Activated naive CD4-positive, alpha-beta T cell treated with anti-CD3 and anti-CD28 coated beads, Interleukin-2, amount 10 ng/mL, durations not matched to agents 7 days and 5 days (primary cell): ENCODE measurements at regions not wholly inside any gene's neighbourhood (a gene's known extent, or its start where the extent isn't known, plus 50 kb on each side); places are given as distances from the start of the nearest gene placed in this dataset.

Source experiments
- CTCF ChIA-PET: fragments of 350-600 bp; sonication (Branson Sonifier 250); formaldehyde crosslinking; loops from one replicate; lab custom pipeline; 2021; ENCODE audit warnings: antibody characterized with exemption; lab: Charles Lee
- DNase-seq: peaks from one replicate; pipeline ENCODE4 v3.0.0-alpha.2; 2020
- H3K27ac Mint-ChIP-seq: one replicate; pipeline ENCODE4 v1.8.0; 2021; ENCODE audit warnings: mild to moderate bottlenecking, moderate library complexity, mixed read lengths
- H3K27me3 Mint-ChIP-seq: one replicate; pipeline ENCODE4 v1.8.0; 2021; ENCODE audit warnings: mild to moderate bottlenecking, mixed read lengths
- H3K36me3 Mint-ChIP-seq: one replicate; pipeline ENCODE4 v1.8.0; 2021; ENCODE audit warnings: mixed read lengths
- H3K4me1 Mint-ChIP-seq: one replicate; pipeline ENCODE4 v1.8.0; 2021; ENCODE audit warnings: mixed read lengths
- H3K4me3 Mint-ChIP-seq: one replicate; pipeline ENCODE4 v1.8.0; 2021; ENCODE audit warnings: mild to moderate bottlenecking, moderate library complexity, mixed read lengths
- H3K9me3 Mint-ChIP-seq: one replicate; pipeline ENCODE4 v1.8.0; 2021; ENCODE audit warnings: mixed read lengths

- CTCF ChIA-PET: no interaction called here
- Mint-ChIP-seq H3K27ac (no peak overlapping the region), H3K4me1 (no peaks in the 10 kb centered on the region), H3K4me3 (no peak overlapping the region), H3K9me3 (no peaks in the 10 kb centered on the region), H3K27me3 (no peaks in the 10 kb centered on the region), H3K36me3 (no peaks in the 10 kb centered on the region)
- no peak for DNase-seq
These were observed 276.9 kb upstream of the PRKD1 start for GRCh38 chr14:30204431-30204980.

DNA sequence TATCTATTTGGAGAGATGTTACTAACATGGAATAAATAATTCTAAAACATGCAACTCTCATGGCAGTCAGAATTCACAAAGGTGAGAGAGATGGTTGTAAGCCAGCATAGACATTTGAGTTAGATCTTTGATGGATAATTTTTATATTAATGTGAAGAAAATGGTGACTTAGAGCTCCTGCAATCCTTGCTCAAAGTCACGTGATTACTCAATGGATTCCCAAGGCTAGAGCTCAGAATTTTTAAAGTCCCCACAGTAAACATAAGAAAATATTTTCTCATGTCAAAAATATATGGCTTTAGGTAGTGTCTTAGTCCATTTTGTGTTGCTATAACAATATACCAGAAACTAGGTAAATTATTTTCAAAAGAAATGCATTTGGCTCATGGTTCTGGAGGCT, 281.5 kb upstream of the PRKD1 start:
- no peak overlapping the region for H3K4me3 Mint-ChIP-seq
- CTCF ChIA-PET: no interaction called here

DNA sequence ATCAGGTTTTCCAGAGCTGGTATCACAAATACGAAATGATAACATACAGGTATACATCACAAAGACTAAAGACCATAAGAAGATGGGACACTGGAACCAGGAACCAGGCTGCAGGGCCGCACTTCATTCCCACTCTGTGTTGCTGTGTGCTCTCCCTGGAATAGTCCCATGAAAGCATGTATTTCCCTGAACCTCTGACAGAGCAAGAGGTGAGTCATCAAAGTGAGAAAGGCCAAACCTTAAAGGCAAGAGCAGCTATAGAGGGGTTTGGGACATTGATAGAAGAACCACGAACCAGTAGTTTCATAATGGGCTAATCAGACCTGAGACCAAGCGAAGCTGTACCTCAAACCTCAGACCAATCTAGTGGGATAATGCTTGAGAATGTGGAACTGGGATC, 283.0 kb upstream of the PRKD1 start:
- CTCF ChIA-PET: no interaction called here
- Mint-ChIP-seq H3K4me3 (no peak overlapping the region), H3K36me3 (no peaks in the 10 kb centered on the region), H3K4me1 (no peaks in the 10 kb centered on the region), H3K27ac (no peak overlapping the region), H3K27me3 (no peaks in the 10 kb centered on the region), H3K9me3 (no peaks in the 10 kb centered on the region)
- no peak for DNase-seq

More for the DNA sequence above, 281.5 kb upstream of the PRKD1 start:
- Mint-ChIP-seq H3K36me3 (no peaks in the 10 kb centered on the region), H3K4me1 (no peaks in the 10 kb centered on the region), H3K27me3 (no peaks in the 10 kb centered on the region), H3K9me3 (no peaks in the 10 kb centered on the region), H3K27ac (no peak overlapping the region)
- DNase-seq: no peak

- Mint-ChIP-seq H3K27ac (no peak overlapping the region), H3K4me1 (no peaks in the 10 kb centered on the region), H3K27me3 (no peaks in the 10 kb centered on the region), H3K9me3 (no peaks in the 10 kb centered on the region), H3K36me3 (no peaks in the 10 kb centered on the region), H3K4me3 (no peak overlapping the region)
- no peak for DNase-seq
- CTCF ChIA-PET: no interaction called here
These were observed 283.7 kb upstream of the PRKD1 start for GRCh38 chr14:30211326-30211725.

GRCh38 chr14:30214014-30214413, 286.4 kb upstream of the PRKD1 start:
- no peak for DNase-seq
- H3K36me3 Mint-ChIP-seq: no peaks in the 10 kb centered on the region
- no peaks in the 10 kb centered on the region for H3K4me1 Mint-ChIP-seq
- H3K27ac Mint-ChIP-seq: no peak overlapping the region
- no peaks in the 10 kb centered on the region for H3K27me3 Mint-ChIP-seq
- no peak overlapping the region for H3K4me3 Mint-ChIP-seq
- H3K9me3 Mint-ChIP-seq: no peaks in the 10 kb centered on the region
- CTCF ChIA-PET: interaction anchor here (1.1 to 2.2 kb wide), 3 partner anchors 658 to 665 kb away, joined by 3 to 12 read pairs (median 5); no protein-coding TSS in a partner anchor

- no peaks in the 10 kb centered on the region for H3K27me3 Mint-ChIP-seq
- no peaks in the 10 kb centered on the region for H3K4me1 Mint-ChIP-seq
- no peaks in the 10 kb centered on the region for H3K36me3 Mint-ChIP-seq
- CTCF ChIA-PET: interaction anchor here (0.6 to 2.2 kb wide), 7 partner anchors 10 to 754 kb away, joined by 3 to 12 read pairs (median 3); no protein-coding TSS in a partner anchor
- DNase-seq: no peak
- no peak overlapping the region for H3K4me3 Mint-ChIP-seq
- no peak overlapping the region for H3K27ac Mint-ChIP-seq
- no peaks in the 10 kb centered on the region for H3K9me3 Mint-ChIP-seq
These were observed 286.9 kb upstream of the PRKD1 start for GRCh38 chr14:30214461-30215090.

DNA sequence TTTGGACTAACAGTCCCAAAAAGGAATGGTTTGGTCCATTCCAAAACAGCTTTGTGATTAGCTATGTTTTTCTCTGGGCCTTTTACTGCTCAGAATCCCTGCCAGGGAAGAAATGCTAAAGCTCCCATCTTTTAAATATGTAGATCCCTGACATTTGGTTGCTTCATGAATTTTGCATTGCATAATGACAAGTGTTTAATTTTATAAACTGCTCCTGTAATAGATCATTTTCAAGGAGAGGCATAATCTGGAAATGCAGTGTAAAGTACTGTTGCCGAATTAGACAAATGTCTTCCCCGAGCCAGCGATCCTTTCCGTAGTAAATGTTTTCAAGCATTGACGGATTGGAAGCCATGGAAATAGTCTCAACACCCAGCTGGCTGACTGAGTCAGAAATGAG, 291.3 kb upstream of the PRKD1 start:
- CTCF ChIA-PET: no interaction called here
- no peak overlapping the region for H3K4me3 Mint-ChIP-seq
- no peak for DNase-seq
- H3K27ac Mint-ChIP-seq: no peak overlapping the region
- H3K9me3 Mint-ChIP-seq: no peaks in the 10 kb centered on the region
- H3K36me3 Mint-ChIP-seq: no peaks in the 10 kb centered on the region
- no peaks in the 10 kb centered on the region for H3K4me1 Mint-ChIP-seq
- no peaks in the 10 kb centered on the region for H3K27me3 Mint-ChIP-seq

DNA sequence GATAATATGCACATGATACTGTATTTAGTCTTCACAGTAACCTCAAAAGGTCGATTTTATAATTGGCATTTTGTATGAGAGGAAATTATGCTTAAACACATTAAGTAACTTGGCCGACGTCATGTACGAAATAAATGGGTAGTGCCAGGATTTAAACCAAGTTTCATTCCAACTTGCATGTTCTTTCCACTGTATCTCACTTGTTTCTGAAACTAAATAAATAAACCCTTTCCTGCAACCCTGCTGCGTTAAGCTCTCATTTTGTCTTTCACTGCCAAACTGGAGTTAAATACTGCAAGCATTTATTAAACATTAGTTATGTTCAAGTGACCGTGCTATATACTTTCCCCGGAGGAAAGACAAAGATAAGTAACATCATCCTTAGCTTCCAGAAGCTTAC, 293.9 kb upstream of the PRKD1 start:
- no peak for DNase-seq
- CTCF ChIA-PET: no interaction called here
- H3K9me3 Mint-ChIP-seq: no peaks in the 10 kb centered on the region
- H3K4me1 Mint-ChIP-seq: no peaks in the 10 kb centered on the region
- H3K4me3 Mint-ChIP-seq: no peak overlapping the region
- no peak overlapping the region for H3K27ac Mint-ChIP-seq
- H3K27me3 Mint-ChIP-seq: no peaks in the 10 kb centered on the region
- H3K36me3 Mint-ChIP-seq: no peaks in the 10 kb centered on the region

GRCh38 chr14:30223385-30223785, 295.7 kb upstream of the PRKD1 start:
- CTCF ChIA-PET: no interaction called here
- DNase-seq: no peak
- Mint-ChIP-seq H3K4me3 (no peak overlapping the region), H3K27ac (no peak overlapping the region), H3K27me3 (no peaks in the 10 kb centered on the region), H3K9me3 (no peaks in the 10 kb centered on the region), H3K4me1 (no peaks in the 10 kb centered on the region), H3K36me3 (no peaks in the 10 kb centered on the region)

DNA sequence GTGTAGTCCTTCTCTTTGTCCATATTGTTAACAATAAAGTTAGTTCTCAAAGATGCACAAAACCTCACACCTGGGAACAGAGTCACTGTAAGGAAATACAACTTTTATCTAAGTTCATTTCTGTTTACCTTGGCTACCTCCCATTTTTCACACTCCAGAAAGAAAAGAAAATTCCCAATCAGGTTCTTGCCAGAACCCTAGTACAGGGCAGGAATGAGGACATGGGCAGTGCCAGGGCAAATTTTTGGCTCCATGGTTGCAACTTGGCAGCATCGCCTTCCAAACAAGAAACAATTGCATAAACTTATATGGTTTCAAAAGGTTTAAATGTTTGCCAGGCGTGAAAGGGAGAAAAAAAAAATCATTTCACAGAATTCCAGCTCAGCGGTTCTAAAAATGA, 296.3 kb upstream of the PRKD1 start:
- no peak overlapping the region for H3K4me3 Mint-ChIP-seq
- CTCF ChIA-PET: interaction anchor here (0.6 kb wide), 1 partner anchor 9 kb away, joined by 3 read pairs; no protein-coding TSS in a partner anchor
- H3K27me3 Mint-ChIP-seq: no peaks in the 10 kb centered on the region
- no peaks in the 10 kb centered on the region for H3K9me3 Mint-ChIP-seq
- no peak overlapping the region for H3K27ac Mint-ChIP-seq
- no peaks in the 10 kb centered on the region for H3K36me3 Mint-ChIP-seq
- no peak for DNase-seq
- no peaks in the 10 kb centered on the region for H3K4me1 Mint-ChIP-seq

- CTCF ChIA-PET: interaction anchor here (1.1 kb wide), 1 partner anchor 10 kb away, joined by 4 read pairs; no protein-coding TSS in a partner anchor
These were observed 297.5 kb upstream of the PRKD1 start for GRCh38 chr14:30225176-30225575.

DNA sequence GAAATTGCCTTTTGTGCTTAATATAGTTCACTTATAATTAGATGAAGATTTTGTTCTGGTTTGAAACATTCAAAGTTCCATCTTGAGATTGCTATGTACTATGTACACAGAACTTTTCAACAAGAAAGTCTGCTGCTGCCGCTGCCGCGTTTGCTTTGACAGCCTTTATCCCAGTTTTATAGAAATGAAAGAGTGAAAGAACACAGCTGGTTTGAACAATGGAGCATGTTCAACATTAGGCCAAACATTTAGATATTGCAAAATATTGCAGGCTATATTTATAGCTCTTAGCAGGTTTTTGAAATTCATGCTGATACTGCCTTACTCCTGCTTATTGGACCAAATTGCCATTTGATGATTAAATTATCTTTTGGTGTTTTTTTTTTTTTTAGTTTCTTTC, 299.8 kb upstream of the PRKD1 start:
- H3K27ac Mint-ChIP-seq: no peak overlapping the region
- CTCF ChIA-PET: no interaction called here
- no peaks in the 10 kb centered on the region for H3K9me3 Mint-ChIP-seq
- no peak overlapping the region for H3K4me3 Mint-ChIP-seq
- no peaks in the 10 kb centered on the region for H3K36me3 Mint-ChIP-seq
- no peak for DNase-seq
- no peaks in the 10 kb centered on the region for H3K27me3 Mint-ChIP-seq
- H3K4me1 Mint-ChIP-seq: no peaks in the 10 kb centered on the region

More at GRCh38 chr14:30225176-30225575, 297.5 kb upstream of the PRKD1 start:
- no peak overlapping the region for H3K4me3 Mint-ChIP-seq
- no peaks in the 10 kb centered on the region for H3K4me1 Mint-ChIP-seq
- no peaks in the 10 kb centered on the region for H3K27me3 Mint-ChIP-seq
- DNase-seq: no peak
- no peak overlapping the region for H3K27ac Mint-ChIP-seq
- no peaks in the 10 kb centered on the region for H3K9me3 Mint-ChIP-seq
- H3K36me3 Mint-ChIP-seq: no peaks in the 10 kb centered on the region

- CTCF ChIA-PET: no interaction called here
- Mint-ChIP-seq H3K4me1 (no peaks in the 10 kb centered on the region), H3K27me3 (no peaks in the 10 kb centered on the region), H3K9me3 (no peaks in the 10 kb centered on the region), H3K36me3 (no peaks in the 10 kb centered on the region), H3K27ac (no peak overlapping the region), H3K4me3 (no peak overlapping the region)
- DNase-seq: no peak
These were observed 300.2 kb upstream of the PRKD1 start for GRCh38 chr14:30227876-30228275.

DNA sequence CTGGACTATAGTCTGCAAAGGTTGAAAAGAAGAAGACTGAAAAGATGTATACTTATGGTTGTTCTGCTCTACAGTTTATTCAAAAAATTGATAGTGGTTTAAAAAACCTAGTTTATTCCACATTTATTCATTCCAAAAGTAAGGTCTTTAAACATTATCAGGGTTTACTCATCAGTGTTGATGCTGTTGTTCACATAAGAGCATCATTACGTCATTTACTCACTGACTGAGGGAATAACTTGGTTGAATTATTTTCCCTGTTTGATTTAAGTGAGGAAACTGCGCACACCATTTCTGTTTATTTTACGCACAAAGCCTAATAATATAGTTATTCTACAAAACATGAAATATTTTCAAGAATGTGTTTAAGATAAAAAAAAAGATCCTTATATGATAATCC, 303.1 kb upstream of the PRKD1 start:
- H3K4me1 Mint-ChIP-seq: no peaks in the 10 kb centered on the region
- no peaks in the 10 kb centered on the region for H3K9me3 Mint-ChIP-seq
- H3K36me3 Mint-ChIP-seq: no peaks in the 10 kb centered on the region
- H3K27ac Mint-ChIP-seq: no peak overlapping the region
- CTCF ChIA-PET: no interaction called here
- DNase-seq: no peak
- no peaks in the 10 kb centered on the region for H3K27me3 Mint-ChIP-seq
- no peak overlapping the region for H3K4me3 Mint-ChIP-seq

GRCh38 chr14:30234966-30235365, 307.3 kb upstream of the PRKD1 start:
- no peaks in the 10 kb centered on the region for H3K4me1 Mint-ChIP-seq
- no peaks in the 10 kb centered on the region for H3K9me3 Mint-ChIP-seq
- H3K36me3 Mint-ChIP-seq: no peaks in the 10 kb centered on the region
- DNase-seq: no peak
- H3K4me3 Mint-ChIP-seq: no peak overlapping the region
- H3K27me3 Mint-ChIP-seq: no peaks in the 10 kb centered on the region
- H3K27ac Mint-ChIP-seq: no peak overlapping the region
- CTCF ChIA-PET: no interaction called here
